ENCODE measurements at regions not wholly inside any gene's neighbourhood (a gene's known extent, or its start where the extent isn't known, plus 50 kb on each side); places are given as distances from the start of the nearest gene placed in this dataset.

DNA sequence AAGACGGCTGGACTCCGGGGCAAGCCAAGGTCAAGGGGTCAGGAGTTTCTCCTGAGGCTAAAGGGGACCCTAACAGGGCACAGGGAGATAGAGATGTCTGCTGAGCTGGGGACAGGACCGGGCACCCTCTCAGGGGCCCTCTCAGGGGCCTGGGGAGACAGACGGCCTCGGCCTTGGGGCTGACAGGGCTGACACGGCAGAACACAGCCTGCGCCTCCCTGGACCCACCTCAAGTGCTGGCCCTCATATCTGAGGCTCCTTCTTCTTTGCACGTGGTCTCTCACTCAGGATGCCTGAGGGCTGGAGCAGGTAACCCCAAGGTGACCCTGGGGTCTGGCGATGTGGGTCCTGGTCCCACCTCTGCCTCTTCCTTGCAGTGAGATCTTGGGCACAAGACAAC is 186.9 kb upstream of the TNRC6C start:
- no peak for DNase-seq (ENCODE audit: low read depth)

DNA sequence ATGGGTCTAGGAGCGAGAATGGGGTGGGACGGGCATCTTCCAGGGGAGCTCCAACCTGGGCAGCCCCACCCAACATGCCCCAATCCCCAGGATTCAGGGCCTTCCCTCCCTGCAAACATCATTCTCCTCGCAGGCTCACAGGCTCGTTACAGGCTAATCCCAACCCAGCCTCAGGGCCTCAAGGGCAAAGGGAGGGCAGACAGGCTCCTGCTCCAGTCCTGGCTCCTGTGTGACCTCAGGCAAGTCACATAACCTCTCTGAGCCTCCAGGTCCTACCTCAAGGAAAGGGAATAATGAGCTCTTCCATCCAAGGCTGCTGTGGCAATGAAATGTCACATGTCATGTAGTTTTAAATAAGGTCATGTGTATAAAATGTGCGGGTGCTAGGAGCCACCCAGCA is 186.5 kb upstream of the TNRC6C start:
- no peak for DNase-seq (ENCODE audit: low read depth)

DNA sequence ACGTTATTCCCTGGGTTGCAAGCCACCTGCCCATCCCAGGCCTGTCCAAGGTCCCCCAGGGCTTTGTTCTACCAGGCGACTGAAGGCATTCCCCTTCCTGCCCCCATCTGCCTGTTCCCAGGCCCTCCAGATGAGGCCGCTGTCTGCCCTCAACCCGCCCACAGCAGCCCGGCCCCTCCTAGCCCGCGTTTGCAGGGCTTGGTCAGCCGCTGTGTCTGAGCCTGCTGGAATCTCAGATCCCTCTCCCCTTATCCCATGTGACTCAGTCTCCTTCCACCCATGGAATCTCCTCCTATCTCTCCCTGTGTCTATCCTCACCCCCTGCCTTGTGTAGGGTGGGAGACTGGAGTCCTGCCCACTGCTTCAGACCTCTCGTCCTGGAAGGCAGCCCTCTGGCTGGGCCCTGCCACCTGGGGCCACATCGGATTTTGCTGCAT is 186.0 kb upstream of the TNRC6C start:
- DNase-seq (ENCODE audit: low read depth) = no peak

DNA sequence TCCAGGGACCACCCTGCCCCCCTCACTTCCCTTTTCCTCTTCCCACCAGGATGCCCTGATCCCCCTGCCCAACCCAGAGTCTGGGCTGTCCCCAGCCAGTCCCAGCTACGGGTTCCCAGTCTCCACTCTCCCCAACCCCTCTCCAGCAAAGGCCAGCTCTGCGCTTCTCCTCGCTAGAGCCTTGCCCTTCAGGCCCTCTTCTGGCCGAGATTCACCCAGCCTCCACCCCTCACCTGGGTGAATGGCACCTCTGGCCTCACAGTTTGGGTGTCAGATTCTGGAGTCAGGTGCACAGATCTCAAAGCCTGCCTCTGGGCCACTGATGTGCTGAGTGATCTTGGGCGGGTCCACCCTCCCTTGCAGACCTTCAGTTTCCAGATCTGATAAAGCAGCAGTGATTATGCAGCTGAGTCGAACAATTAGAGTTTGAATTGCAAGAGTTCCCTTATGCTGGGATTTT is 185.6 kb upstream of the TNRC6C start:
- no peak for DNase-seq (ENCODE audit: low read depth)

DNA sequence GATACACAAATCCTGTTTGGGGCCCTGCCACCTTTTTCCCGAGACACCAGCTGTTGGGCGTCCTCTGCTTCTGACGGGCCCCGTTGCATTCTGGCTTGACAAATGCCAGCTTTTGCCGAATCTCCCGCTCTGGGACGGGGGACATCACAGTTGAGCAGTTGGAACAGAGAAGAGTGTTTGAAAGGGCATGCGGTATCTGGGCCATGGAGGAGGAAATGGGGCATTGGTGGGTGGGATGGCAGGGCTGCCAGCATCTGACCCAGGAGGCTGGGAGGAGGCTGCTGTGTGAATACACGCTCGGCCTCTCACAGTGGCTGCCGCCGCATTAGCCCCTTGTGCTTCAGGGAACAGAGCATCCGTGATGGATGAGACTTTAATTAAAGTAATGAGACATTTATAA is 184.3 kb upstream of the TNRC6C start:
- DNase-seq (ENCODE audit: low read depth) = no peak

DNA sequence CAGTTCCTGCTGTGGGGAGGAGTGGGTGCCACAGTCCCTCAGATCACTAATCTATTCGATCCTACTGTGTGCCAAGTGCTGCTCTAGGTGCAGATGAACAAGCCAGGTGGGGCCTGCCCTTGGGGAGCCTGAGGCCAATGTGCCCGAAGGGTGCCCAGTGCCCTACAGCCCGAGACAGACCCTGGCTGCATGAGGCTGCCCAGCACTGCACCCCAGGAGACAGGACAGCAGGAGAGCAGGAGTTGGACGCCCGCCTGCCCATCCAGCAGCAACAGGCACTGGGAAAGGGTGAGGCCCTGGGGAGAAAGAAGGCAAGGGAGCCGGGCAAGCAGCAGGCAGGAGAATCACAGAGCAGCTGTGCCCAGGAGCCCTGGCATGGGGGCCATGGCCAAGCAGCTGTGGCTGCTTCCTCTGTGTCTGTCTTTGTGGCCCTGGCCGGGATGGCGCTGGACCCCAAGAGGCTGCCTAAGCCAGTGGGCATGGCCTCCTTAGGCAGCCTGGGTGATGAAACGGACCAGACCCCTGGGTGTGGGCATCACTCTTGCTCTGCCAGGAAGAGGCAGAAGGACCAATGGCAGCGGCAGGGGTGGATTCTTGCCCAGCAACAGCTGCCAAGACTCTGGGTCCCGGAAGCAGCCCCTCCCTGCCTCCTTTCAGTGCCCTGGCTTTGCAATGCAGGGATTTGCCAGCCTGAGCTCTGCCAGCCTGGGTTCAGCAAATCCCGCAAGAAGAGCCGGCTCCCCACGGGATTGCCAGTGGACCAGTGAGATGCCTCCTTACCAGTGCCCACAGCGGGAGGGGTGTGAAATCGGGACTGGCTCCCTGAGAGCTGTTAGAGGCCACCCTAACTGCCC is 179.6 kb upstream of the TNRC6C start:
- no peak for DNase-seq (ENCODE audit: low read depth)

DNA sequence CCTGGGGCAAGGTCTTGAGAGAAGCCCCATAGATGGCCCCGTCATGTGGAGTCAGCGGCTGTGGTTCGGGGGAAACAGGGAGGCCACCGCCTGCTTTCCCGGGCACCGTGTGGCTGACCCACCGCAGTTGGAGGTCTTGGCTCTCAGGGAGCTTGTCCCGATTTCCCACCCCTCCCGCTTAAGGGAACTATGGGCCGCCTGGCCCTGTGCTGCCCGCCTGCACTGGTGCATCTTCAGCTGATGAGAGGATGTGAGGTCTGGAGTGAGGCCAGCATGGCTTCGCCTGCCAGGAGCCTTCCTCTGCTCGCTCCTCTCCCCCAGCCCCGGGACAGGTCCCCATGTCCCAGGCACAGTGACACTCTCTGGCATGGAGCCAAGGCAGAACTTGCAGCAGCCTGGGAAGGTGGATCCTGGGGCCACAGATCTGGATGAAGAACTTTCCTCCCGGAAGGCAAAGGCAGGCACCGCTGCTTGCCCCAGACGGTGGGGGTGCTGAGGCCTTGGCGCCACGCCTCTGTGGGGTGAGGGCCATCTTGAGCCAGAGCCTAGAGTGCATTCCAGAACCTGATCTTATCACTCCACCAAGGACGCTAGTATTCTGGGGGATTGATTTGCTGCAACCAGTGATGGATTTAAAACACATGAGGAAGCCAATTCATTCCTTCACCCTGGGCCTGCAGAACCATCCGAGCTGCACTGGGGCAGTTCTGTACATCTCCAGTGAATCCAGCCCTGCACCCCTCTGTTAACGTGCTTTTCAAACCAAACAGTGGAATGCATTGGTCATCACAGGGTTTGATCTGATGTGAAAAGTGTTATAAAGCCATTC is 178.6 kb upstream of the TNRC6C start:
- DNase-seq (ENCODE audit: low read depth) = no peak

DNA sequence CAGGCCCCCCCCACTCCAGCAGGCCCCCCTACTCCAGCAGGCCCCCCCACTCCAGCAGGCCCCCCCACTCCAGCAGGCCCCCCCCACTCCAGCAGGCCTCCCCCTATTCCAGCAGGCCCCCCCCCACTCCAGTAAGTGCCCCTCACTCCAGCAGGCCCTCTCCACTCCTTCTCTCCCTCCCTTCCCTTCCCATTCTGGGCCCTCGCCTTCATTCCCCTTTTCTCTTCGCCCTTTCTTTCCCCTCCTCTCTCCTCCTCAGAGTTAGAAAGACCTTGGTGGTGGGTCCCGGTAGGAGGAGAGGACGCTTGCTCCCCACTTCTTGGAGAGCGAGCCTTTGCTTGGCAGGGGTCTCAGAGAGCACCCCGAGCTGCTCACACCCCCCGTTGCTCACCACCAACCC is 177.0 kb upstream of the TNRC6C start:
- no peak for DNase-seq (ENCODE audit: low read depth)

DNA sequence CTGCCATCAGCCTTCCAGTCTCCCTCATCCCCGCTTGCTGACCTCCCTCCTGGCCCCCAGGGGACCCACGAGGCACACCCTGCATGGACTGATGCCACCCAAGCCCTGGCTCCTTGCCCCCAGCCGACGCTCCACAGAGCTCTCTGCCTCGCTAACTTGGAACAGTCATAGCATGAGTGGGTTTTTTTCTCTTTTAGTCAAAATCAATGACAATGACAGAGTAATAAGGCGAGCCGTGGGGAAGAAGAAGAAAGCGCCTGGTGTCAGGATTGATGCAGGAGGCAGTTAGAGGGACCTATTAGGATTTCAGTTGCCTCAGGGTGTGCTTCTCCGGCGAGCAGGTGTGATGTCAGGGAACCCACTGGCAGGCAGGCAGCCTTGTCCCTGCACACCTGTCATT is 176.3 kb upstream of the TNRC6C start:
- no peak for DNase-seq (ENCODE audit: low read depth)

DNA sequence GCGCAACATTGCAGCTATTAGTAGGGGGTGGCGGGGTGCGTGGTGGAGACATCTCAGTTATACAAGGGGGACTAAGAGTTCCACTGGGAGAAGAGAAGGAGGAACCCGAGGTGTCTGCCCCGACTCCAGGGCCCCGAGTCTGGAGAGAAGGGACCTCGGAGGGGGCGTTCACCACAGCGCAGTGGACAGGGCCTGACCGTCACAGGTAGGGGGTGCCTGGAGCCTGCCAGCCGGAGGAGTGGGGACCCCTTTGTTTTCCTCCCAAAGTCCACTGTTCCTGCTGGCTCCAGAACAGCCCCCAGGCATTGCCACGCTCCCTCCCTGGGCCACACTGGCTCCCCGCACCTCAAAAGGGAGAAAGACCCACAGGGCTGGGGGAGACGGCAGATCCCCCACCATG is 175.9 kb upstream of the TNRC6C start:
- DNase-seq (ENCODE audit: low read depth) = no peak

DNA sequence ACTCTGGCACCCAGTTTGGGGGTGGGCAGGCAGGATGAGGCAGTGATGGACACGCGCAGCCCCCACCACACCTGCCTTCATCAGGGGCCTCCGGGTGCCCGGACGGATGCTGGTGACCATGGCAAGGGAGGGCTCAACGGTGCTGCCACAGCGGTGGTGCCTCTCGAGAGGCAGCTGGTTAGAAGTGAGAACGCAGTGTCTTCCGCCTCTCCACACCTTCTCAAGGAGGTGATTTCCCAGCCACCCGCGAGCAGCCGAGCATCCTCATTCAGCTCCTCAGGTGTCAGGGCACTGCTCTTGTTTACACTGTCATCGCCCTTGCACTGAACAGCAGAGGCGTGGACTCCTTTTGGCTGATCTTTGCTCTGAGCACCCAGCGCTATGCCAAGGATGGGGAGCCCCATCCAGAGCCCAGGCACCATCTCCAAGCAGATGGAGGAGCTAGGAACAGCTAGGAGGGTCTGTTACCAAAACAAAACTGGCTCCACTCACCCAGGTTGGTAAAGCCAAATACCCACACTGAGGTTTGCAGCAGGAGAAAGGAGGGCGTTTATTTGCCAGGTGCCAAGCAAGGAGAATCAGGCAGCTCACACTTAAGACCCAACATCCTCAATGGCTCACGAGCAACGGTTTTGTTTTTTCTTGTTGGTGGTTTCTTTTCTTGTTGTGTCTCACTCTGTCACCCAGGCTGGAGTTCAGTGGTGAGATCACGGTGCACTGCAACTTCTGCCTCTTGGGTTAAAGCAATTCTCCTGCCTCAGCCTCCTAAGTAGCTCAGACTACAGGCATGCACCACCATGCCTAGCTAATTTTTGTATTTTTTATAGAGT is 174.3 kb upstream of the TNRC6C start:
- DNase-seq (ENCODE audit: low read depth) = no peak

DNA sequence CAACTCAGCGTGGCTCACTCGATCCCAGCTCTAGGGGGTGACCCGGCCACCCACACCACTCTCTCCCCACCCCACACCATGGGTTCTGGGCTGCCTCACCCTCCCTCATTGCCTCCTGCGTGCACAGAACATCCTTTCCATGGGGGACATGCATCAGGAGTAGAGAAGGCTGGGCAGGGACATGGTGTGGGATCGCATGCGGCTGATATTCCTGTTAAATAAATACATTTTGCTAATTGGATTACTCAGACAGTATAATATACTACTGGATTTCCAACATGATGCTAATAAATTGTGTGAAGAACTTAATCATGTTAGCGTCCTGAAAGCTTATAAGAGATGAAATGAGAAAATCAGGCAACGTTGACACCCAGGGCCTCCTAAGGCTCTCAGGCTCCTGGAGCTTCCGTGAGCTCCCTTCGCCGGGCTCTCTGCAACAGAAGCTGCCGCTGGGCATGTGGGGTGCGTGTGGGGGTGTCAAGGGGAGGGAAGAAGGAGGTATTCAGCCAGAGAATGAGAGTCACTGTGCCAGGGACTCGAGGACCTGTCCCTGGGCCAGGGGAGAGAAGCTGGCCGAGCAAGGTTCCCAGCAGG is 173.1 kb upstream of the TNRC6C start:
- DNase-seq (ENCODE audit: low read depth) = no peak

DNA sequence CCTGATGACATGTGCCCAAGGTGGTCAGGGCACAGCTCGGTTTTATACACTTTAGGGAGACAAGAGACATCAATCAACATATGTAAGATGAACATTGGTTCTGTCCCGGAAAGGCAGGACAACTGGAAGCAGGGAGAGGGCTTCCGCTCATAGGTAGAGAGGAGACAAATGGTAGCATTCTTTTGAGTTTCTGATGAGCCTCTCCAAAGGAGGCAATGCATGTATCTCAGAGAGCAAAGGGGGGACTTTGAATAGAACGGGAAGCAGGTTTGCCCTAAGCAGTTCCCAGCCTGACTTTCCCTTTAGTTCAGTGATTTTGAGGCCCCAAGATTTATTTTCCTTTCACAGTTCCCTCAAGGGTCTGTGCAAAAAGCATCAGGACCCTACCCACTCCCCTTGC is 172.4 kb upstream of the TNRC6C start:
- no peak for DNase-seq (ENCODE audit: low read depth)

DNA sequence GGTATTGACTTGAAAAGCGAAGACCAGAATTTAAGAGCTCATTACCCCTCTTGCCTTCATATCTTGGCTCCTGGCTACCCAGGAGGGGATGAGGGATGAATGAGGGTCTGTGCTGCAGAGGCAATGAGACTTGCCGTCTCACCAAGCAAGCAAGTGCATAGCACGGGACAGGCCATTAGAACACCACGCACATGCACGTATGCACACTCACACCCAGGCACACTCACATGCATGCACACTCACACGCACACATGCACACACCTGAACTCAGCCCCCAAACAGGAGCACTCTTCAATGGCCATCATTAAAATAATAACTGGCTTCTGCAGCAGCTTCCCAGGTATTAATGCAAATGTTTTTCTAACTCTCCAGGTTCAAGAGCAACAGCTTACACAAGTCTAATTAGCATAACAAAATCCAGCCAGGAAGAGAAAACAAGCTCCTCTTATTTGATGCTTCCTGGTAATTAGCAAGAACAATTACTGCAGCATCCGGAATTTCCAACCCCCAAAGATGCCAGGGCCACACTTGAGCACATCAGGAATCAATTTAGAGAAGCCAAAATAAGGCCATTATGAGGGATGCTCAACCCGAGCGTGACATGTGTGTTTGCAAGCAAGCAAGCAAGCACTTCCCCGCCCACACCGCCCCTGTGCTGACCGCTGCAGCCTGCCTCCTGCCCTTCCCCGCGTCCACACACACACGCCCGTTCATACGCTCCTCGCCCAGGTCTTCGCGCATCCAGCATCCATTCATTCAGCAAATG is 171.6 kb upstream of the TNRC6C start:
- no peak for DNase-seq (ENCODE audit: low read depth)

DNA sequence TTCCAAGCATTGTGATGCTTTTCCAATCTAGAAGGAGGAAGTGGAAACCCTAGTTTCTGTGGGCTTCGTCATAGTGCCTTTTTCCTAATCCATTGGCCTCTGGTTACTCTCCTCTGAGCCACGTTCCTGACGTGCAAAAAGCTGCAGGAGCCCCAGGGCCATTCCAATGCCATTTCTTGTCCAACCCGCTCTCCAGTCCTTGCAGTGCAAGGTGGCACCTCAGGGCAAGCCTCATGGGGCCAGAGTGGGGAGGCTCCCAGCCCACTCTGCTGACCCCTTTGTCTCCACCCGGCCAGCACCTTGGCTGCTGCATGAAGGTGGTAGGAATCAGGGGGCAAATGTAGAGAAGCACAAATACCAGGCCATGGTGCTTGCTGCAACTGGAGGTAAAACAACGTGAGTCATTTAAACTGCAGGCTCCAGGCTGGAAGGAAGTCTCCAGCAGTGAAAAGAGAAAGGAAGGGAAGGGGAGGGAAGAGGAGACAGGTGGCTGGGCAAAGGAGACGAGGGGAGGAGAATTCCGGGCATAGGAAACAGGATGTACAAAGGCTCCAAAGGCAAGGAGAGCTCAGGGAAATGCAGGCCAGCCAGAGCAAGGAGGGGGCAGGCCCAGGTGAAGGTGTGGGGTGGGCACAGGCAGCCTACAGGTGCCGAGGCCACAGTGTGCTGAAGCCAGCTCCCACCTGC is 168.2 kb upstream of the TNRC6C start:
- no peak for DNase-seq (ENCODE audit: low read depth)

DNA sequence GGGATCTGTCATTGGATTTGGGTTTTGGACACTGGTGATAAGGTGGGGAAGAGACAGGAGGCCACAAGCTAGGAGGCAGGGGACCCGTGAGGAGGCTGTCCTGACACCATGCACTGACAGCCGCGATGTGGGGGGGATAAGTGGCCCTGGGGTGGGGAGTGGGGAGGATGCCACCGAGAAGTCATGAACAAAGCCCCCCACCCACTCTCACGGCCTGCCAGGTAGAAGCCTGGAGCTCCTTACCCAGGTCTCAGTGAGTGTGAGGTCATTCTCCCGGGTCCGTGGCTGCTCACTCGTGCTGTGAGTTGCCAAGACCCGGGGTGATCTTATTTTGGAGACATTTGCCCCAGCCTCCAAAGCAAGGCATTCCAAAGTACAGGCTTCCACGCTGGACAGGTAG is 165.9 kb upstream of the TNRC6C start:
- DNase-seq (ENCODE audit: low read depth) = no peak

DNA sequence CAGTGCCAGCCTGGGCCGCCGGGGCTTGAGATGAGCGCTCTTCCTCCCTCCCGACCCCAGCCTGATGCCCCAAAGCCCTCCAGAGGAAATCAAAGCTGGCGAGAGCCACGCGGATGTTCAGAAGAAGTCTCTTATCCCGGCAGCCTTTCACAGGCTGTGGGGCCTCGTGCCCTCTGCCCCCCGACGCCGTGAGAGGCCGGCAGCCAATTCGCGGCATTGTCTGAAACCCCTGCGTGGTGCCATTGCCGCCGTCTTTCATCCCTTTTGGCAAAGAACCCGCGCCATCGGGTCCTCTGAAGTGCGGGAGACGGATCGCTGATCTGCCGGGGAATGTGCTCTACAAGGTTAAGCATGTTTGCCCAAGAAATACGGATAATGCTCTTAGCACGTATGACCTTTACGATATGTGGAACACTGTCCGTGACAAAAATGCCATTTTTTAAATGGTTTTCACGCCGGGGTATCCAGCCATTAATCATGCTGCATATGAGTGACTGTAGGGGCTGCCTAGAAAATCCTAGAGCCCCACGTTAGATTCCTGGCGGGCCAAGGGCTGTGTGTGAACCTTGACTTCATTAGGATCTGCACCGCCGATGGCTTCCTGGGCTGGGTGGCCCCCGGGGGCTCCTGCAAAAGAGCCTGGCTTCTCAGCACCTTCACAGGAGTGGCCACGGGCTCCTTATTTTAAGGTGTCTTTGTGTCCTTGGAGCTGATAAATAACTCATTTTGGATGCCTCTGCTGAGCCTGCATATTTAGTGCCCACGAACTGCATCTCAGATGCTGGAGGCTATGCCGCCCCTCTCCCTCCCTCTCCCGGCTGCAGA is 165.1 kb upstream of the TNRC6C start:
- DNase-seq (ENCODE audit: low read depth) = no peak

DNA sequence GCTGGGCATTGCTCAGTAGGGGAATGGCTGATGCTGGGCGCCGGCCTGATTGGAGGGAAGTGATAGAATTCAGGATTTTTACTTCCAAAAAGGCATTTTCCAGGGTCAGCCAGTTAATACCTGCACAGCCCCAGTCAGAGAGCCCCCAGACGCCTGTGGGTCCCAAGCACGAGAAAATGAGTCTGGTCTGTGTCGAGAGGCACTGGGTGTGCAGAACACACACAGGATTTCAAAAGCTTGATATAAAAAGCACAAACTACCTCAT is 164.6 kb upstream of the TNRC6C start:
- no peak for DNase-seq (ENCODE audit: low read depth)

DNA sequence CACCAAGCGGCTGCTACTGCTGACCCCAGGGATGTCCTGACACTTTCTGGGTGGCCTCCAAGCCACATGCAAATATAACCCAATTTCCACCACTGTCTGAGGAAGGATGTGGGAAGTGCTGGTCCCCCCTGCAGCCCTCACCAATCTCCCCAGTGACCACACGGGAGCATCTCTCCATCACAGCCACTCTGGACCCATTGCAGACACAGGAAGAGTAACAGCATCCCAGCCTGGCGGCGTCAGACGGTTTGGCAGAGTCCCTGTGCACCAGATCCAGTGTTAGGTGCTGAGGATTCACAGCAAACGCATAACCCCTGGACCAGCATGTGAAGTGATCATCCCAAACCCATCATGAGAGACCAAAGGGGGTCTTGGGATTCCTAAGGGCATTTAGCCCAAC is 163.7 kb upstream of the TNRC6C start:
- no peak for DNase-seq (ENCODE audit: low read depth)

DNA sequence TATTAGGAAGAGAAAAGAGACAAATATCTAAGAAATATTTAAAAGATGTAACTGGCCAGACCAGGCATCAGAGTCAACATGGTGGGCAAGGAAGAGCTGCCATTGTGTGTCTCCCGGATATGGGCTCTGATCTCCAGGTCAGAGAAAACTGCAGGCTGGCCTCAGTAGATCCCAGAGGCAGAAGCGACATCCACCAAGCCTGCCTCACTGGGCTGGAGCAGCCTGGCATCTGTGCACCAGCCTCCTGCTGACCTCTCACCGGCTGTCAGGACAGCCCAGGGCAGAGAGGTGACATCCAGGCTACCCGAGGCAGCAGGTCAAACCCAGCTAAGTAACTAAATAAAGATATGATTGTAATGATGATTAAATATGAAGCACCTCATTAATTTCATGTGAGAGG is 162.8 kb upstream of the TNRC6C start:
- DNase-seq (ENCODE audit: low read depth) = no peak

All from stimulated activated CD8-positive, alpha-beta memory T cell treated with anti-CD3 and anti-CD28 coated beads, Interleukin-15, amount 100 ng/mL, for 24 hours (primary cell).